Panc1 (cell line): ENCODE measurements at regions not wholly inside any gene's neighbourhood (a gene's known extent, or its start where the extent isn't known, plus 50 kb on each side); places are given as distances from the start of the nearest gene placed in this dataset.

Experiments used
- ATAC-seq: fragments of 200-7000 bp; cut with Tn5 transposase; 2 replicates; pipeline ENCODE4 v1.9.1; 2020; ENCODE audit warnings: mild to moderate bottlenecking, moderate library complexity
- BruUV-seq: library from RNA; stranded (reverse); fragments of 400-500 nt; replicated peaks from 2 replicates; lab custom pipeline; 2021; lab: Mats Ljungman, UMichigan
- CTCF ChIA-PET: fragments of 300-600 bp; sonication (Branson Sonifier 250); formaldehyde crosslinking; loops from one replicate; lab custom pipeline; 2022; ENCODE audit warnings: antibody characterized with exemption; lab: Charles Lee
- POLR2A ChIA-PET: fragments of 300-600 bp; sonication (Branson Sonifier 250); formaldehyde crosslinking; loops from one replicate; lab custom pipeline; 2022; ENCODE audit warnings: antibody characterized with exemption; lab: Charles Lee
- DNase-seq: peaks from one replicate; pipeline ENCODE4 v3.0.0-alpha.2; 2010; ENCODE audit warnings: low read depth, low spot score
- H3K27ac ChIP-seq: 2 replicates; pipeline ENCODE4 v1.5.1; 2011; ENCODE audit warnings: mild to moderate bottlenecking, low read length, inconsistent platforms
- H3K27me3 ChIP-seq: fragments of 200-500 bp; sonication (Bioruptor generic); 2 replicates; pipeline ENCODE4 v1.6.0; 2014; ENCODE audit warnings: low read length, inconsistent platforms; ENCODE audit not compliant: control insufficient read depth, insufficient read depth
- H3K36me3 ChIP-seq: fragments of 200-500 bp; sonication (Bioruptor generic); 2 replicates; pipeline ENCODE4 v1.5.1; 2014; ENCODE audit warnings: inconsistent platforms, mild to moderate bottlenecking, low read length, moderate library complexity; ENCODE audit not compliant: control insufficient read depth, insufficient read depth
- H3K4me1 ChIP-seq: 2 replicates; pipeline ENCODE4 v1.5.1; 2011; ENCODE audit warnings: inconsistent platforms, mild to moderate bottlenecking, low read length, moderate library complexity; ENCODE audit not compliant: control insufficient read depth, insufficient read depth
- H3K4me3 ChIP-seq, 2 experiments: 2 replicates each; pipeline ENCODE4 v1.5.1; 2011 to 2012; ENCODE audit warnings: low read depth in 2 of 2, low read length in 2 of 2, mild to moderate bottlenecking in 2 of 2, inconsistent platforms in 1 of 2, moderate library complexity in 1 of 2
- H3K9me3 ChIP-seq: fragments of 200-500 bp; sonication (Bioruptor generic); 2 replicates; pipeline ENCODE4 v1.5.1; 2014; ENCODE audit warnings: low read depth, mild to moderate bottlenecking, inconsistent platforms, low read length, moderate library complexity; ENCODE audit not compliant: control insufficient read depth, insufficient read depth
- CTCF ChIP-seq: fragments of 450-650 bp; IDR thresholded peaks from 2 replicates; pipeline ENCODE4 v1.5.1; 2017; ENCODE audit warnings: mild to moderate bottlenecking
- POLR2AphosphoS5 ChIP-seq: IDR thresholded peaks from 2 replicates; pipeline ENCODE4 v1.6.1; 2012; ENCODE audit warnings: mild to moderate bottlenecking, low read depth, low read length, moderate library complexity
- REST ChIP-seq, 2 experiments: IDR thresholded peaks; 2 replicates each; pipeline ENCODE4 v1.6.1; 2011 to 2012; ENCODE audit warnings: low read depth in 2 of 2, control low read depth in 1 of 2, low read length in 1 of 2, mild to moderate bottlenecking in 1 of 2, moderate library complexity in 1 of 2; ENCODE audit not compliant: insufficient read depth in 1 of 2
- SIN3A ChIP-seq: IDR thresholded peaks from 2 replicates; pipeline ENCODE4 v1.6.1; 2012; ENCODE audit warnings: low read depth, mild to moderate bottlenecking, low read length, moderate library complexity, borderline replicate concordance; ENCODE audit not compliant: insufficient read depth
- TCF7L2 ChIP-seq: IDR thresholded peaks from 2 replicates; pipeline ENCODE4 v1.6.1; 2011; ENCODE audit warnings: mild to moderate bottlenecking, low read depth, low read length, inconsistent platforms
- in situ Hi-C: cut with HindIII; loops from 2 replicates; pipeline ENCODE4 v1.10.0; 2016; ENCODE audit warnings: low sequenced_read_pairs, low pct_unique_long_range_greater_than_20kb
- intact Hi-C: fragments of 100-400 bp; cut with micrococcal nuclease; formaldehyde crosslinking; loops from one replicate; pipeline ENCODE4 v1.10.0; 2022; ENCODE audit not compliant: unreplicated experiment

DNA sequence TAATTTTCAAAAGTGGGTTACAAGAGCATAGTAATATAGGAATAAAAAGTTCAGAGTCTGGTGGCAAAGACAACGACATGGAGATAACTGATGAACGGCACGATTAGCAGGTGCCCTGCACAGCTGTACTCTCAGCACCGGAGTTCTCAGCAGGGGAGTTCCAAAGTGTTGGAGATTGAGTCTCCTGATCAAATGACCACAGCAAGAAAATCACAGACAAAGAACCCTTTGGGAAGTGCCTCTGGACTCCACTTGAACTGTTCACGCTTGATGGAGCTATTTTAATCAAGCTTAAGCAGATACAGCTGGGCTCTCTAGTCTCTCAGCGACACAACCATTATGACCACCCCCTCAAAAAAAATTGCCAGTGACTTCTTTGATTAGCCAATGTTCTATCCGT lies 153.1 kb downstream of the ALG10B start:
- ChIA-PET CTCF (no interaction called here), POLR2A (no interaction called here)
- Histone ChIP-seq H3K36me3 (no peaks in the 10 kb centered on the region), H3K4me1 (no peaks in the 10 kb centered on the region), H3K4me3 (no peak overlapping the region), H3K27ac (no peak overlapping the region), H3K27me3 (no peaks in the 10 kb centered on the region), H3K9me3 (no peaks in the 10 kb centered on the region)
- intact Hi-C loops (no loop called here), in situ Hi-C loops (no loop called here)
- TF ChIP-seq POLR2AphosphoS5 (no peak), REST (IDR thresholded peaks at IDR 0.05; ENCODE audit: insufficient read depth in 1 of 2, low read depth in 2 of 2, low read length in 1 of 2) (no peak), CTCF (no peak), SIN3A (no peak), TCF7L2 (no peak)
- no TSS peak for BruUV-seq
- ATAC-seq (no peak), DNase-seq (no peak)

DNA sequence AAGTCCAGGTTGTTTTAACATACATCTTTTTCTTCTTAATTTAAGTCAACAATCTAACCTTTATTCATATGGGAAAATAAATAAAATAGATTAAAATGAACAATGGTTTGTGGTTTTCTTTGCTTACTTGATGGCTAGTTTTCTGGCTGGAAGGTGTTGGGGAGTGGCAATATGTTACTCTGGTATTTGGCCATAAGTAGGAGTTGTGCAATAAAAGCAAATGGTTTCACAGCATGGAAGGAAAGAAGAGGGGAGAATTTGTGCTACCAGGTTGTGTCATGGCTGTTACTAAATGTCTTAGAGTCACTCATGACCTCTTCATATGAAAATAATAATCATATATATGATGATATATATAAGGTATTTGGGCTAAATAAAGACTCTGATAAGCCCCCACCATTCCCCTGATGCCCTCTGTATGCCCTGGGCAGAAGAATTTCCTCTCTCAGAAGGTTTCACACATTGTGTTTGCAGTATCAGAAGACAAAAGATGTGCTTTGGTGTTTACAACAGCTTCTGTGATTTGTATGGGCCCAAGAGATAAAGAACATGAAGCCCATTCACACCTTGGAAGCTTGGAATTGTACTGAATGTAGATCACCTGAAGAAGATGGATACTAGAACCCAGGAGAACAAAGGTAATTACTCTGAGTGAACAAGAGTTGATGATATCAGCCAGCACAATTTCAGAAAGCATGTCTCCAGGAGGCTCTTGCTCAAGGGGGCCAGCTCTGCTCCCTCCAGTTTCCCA lies 160.9 kb downstream of the ALG10B start:
- ChIA-PET POLR2A (no interaction called here), CTCF (no interaction called here)
- in situ Hi-C loops, result no loop called here

More for the DNA sequence above, 160.9 kb downstream of the ALG10B start:
- Histone ChIP-seq H3K36me3 (no peaks in the 10 kb centered on the region), H3K27ac (no peak overlapping the region), H3K4me3 (no peak overlapping the region), H3K9me3 (no peaks in the 10 kb centered on the region), H3K4me1 (no peaks in the 10 kb centered on the region), H3K27me3 (no peaks in the 10 kb centered on the region)
- DNase-seq, result no peak
- ATAC-seq, result no peak
- BruUV-seq, result no TSS peak
- TF ChIP-seq SIN3A (no peak), POLR2AphosphoS5 (no peak), REST (IDR thresholded peaks at IDR 0.05; ENCODE audit: insufficient read depth in 1 of 2, low read depth in 2 of 2, low read length in 1 of 2) (no peak), CTCF (no peak), TCF7L2 (no peak)
- intact Hi-C loops, result no loop called here
